PC-3 (cell line): ENCODE measurements at regions not wholly inside any gene's neighbourhood (a gene's known extent, or its start where the extent isn't known, plus 50 kb on each side); places are given as distances from the start of the nearest gene placed in this dataset.

ENCODE experiments used
- ATAC-seq: fragments of 200-7000 bp; cut with Tn5 transposase; 2 replicates; pipeline ENCODE4 v1.9.1; 2020; ENCODE audit warnings: mild to moderate bottlenecking, moderate library complexity
- BruUV-seq: library from RNA; stranded (reverse); fragments of 400-500 nt; replicated peaks from 2 replicates; lab custom pipeline; 2021; lab: Mats Ljungman, UMichigan
- CTCF ChIA-PET: fragments of 300-600 bp; sonication (Branson Sonifier 250); formaldehyde crosslinking; loops from one replicate; lab custom pipeline; 2022; ENCODE audit warnings: antibody characterized with exemption; lab: Charles Lee
- POLR2A ChIA-PET: fragments of 300-600 bp; sonication (Branson Sonifier 250); formaldehyde crosslinking; loops from one replicate; lab custom pipeline; 2022; ENCODE audit warnings: antibody characterized with exemption; ENCODE audit not compliant: unreplicated experiment; lab: Charles Lee
- DNase-seq: peaks from one replicate; pipeline ENCODE4 v3.0.0-alpha.2; 2015
- H2AFZ ChIP-seq: fragments of 300-600 bp; sonication (generic); 2 replicates; pipeline ENCODE4 v1.6.0; 2016; ENCODE audit warnings: antibody characterized with exemption, low read length
- H3F3A ChIP-seq: fragments of 300-600 bp; sonication (generic); one replicate; pipeline ENCODE4 v1.6.0; 2017; ENCODE audit warnings: antibody characterized with exemption, low read length, control low read depth, mild to moderate bottlenecking; ENCODE audit not compliant: unreplicated experiment
- H3K27ac ChIP-seq: fragments of 300-600 bp; sonication (generic); 2 replicates; pipeline ENCODE4 v1.5.1; 2016; ENCODE audit warnings: mild to moderate bottlenecking, low read length
- H3K27me3 ChIP-seq: fragments of 300-600 bp; sonication (generic); 2 replicates; pipeline ENCODE4 v1.6.1; 2016; ENCODE audit warnings: low read length, mixed read lengths
- H3K36me3 ChIP-seq: fragments of 300-600 bp; sonication (generic); 2 replicates; pipeline ENCODE4 v1.6.1; 2016; ENCODE audit warnings: low read depth, mixed run types, low read length, mixed read lengths
- H3K4me1 ChIP-seq: fragments of 300-600 bp; sonication (generic); 2 replicates; pipeline ENCODE4 v1.5.1; 2016; ENCODE audit warnings: low read length; ENCODE audit not compliant: insufficient read depth
- H3K4me2 ChIP-seq: fragments of 300-600 bp; sonication (generic); 2 replicates; pipeline ENCODE4 v1.6.0; 2016; ENCODE audit warnings: low read length
- H3K4me3 ChIP-seq: fragments of 300-600 bp; sonication (generic); 2 replicates; pipeline ENCODE4 v1.5.1; 2016; ENCODE audit warnings: mild to moderate bottlenecking, low read length, mixed read lengths
- H3K79me2 ChIP-seq: fragments of 300-600 bp; sonication (generic); 2 replicates; pipeline ENCODE4 v1.6.1; 2017; ENCODE audit warnings: low read length, mixed read lengths
- H3K9ac ChIP-seq: fragments of 300-600 bp; sonication (generic); 2 replicates; pipeline ENCODE4 v1.6.0; 2016; ENCODE audit warnings: mild to moderate bottlenecking, low read length
- H3K9me2 ChIP-seq: fragments of 300-600 bp; sonication (generic); replicated peaks from 2 replicates; pipeline ENCODE4 v1.6.1; 2016; ENCODE audit warnings: mixed run types, low read length, mixed read lengths
- H3K9me3 ChIP-seq: fragments of 300-600 bp; sonication (generic); 2 replicates; pipeline ENCODE4 v1.6.1; 2016; ENCODE audit warnings: low read length, mixed read lengths
- H4K20me1 ChIP-seq: fragments of 300-600 bp; sonication (generic); 2 replicates; pipeline ENCODE4 v1.6.1; 2016; ENCODE audit warnings: low read length, mixed read lengths
- CTCF ChIP-seq: fragments of 300-600 bp; sonication (generic); conservative IDR thresholded peaks from 2 replicates; pipeline ENCODE4 v1.5.1; 2017; ENCODE audit warnings: antibody characterized with exemption, low read depth, mild to moderate bottlenecking, low read length
- EZH2 ChIP-seq: fragments of 300-600 bp; sonication (generic); IDR thresholded peaks from one replicate; pipeline ENCODE4 v1.6.1; 2017; ENCODE audit warnings: antibody characterized with exemption, mild to moderate bottlenecking, low read length; ENCODE audit not compliant: unreplicated experiment
- EZH2phosphoT487 ChIP-seq: fragments of 300-600 bp; sonication (generic); IDR thresholded peaks from 2 replicates; pipeline ENCODE4 v1.6.1; 2018; ENCODE audit warnings: mild to moderate bottlenecking, antibody characterized with exemption, low read length, borderline replicate concordance
- intact Hi-C: fragments of 100-400 bp; cut with micrococcal nuclease; formaldehyde crosslinking; loops from 2 replicates; pipeline ENCODE4 v1.9.0; 2023

DNA sequence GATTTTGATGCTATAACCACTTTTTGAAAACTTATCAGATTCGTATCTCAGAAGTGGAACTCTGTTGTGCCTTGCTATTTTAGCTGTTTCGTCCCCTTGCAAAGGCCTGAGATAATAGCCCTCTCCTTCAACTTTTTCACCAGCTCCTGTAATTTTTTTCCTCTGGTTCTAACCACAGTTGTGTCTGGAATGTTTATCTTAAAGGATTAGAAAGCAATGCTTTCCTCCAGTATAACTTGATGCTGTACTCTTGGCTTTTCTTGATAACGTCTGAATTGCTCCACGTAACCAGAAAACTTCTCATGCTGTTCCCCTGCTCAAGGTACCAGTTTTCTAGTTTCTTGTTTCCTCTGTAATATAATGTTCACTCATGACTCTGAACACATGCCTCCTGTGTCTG, 209.4 kb downstream of the DTWD2 start:
- no peak for ATAC-seq
- no peaks in the 10 kb centered on the region for H3K9me2 ChIP-seq
- intact Hi-C loops: no loop called here
- no peak overlapping the region for H2AFZ ChIP-seq
- no peaks in the 10 kb centered on the region for H3K9me3 ChIP-seq
- no peaks in the 10 kb centered on the region for H3K79me2 ChIP-seq
- H3K36me3 ChIP-seq: no peaks in the 10 kb centered on the region
- H3K4me1 ChIP-seq: no peaks in the 10 kb centered on the region
- no peak for DNase-seq
- no peak overlapping the region for H3K4me3 ChIP-seq
- no TSS peak for BruUV-seq
- no peak overlapping the region for H3K27ac ChIP-seq
- no peaks in the 10 kb centered on the region for H3F3A ChIP-seq
- H4K20me1 ChIP-seq: no peaks in the 10 kb centered on the region
- ChIA-PET POLR2A (no interaction called here), CTCF (no interaction called here)
- H3K9ac ChIP-seq: no peak overlapping the region
- H3K4me2 ChIP-seq: no peak overlapping the region
- TF ChIP-seq EZH2phosphoT487: no peak
- TF ChIP-seq EZH2: no peak
- TF ChIP-seq CTCF: no peak
- no peaks in the 10 kb centered on the region for H3K27me3 ChIP-seq

DNA sequence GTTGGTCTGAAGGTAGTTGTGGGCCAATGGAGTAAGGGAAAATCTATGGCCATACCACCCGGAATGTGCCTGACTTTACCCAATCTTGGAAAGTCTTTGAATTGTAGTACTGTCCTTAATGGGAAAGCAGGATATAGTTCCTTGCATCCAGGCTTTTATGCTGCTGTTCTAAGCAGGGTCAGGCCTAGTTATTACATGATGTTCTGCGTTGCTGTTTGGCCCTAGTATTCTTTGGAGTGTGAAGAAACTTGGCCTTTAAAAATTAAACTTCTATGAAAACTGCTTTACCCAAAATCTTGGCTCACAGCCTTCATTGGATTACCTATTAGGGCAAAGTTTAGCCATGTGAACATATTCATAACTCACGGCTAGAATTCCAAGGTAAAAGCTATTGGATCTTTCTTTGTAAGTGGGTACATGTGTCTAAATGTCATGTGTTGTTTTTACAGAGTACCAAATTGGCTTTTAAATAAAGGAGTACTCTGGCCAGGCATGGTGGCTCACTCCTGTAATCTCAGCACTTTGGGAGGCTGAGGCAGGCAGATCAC, 211.1 kb downstream of the DTWD2 start:
- ChIA-PET CTCF (no interaction called here), POLR2A (no interaction called here)
- TF ChIP-seq EZH2phosphoT487 (no peak), CTCF (no peak), EZH2 (no peak)
- Histone ChIP-seq H3K27ac (no peak overlapping the region), H3K9me3 (no peaks in the 10 kb centered on the region), H2AFZ (no peak overlapping the region), H3K4me1 (no peaks in the 10 kb centered on the region), H3F3A (no peaks in the 10 kb centered on the region), H3K9ac (no peak overlapping the region), H3K36me3 (no peaks in the 10 kb centered on the region), H3K79me2 (no peaks in the 10 kb centered on the region), H3K4me2 (no peak overlapping the region), H3K9me2 (no peaks in the 10 kb centered on the region), H3K27me3 (no peaks in the 10 kb centered on the region), H3K4me3 (no peak overlapping the region), H4K20me1 (no peaks in the 10 kb centered on the region)
- intact Hi-C loops: no loop called here
- ATAC-seq (no peak), DNase-seq (no peak)
- BruUV-seq: no TSS peak

DNA sequence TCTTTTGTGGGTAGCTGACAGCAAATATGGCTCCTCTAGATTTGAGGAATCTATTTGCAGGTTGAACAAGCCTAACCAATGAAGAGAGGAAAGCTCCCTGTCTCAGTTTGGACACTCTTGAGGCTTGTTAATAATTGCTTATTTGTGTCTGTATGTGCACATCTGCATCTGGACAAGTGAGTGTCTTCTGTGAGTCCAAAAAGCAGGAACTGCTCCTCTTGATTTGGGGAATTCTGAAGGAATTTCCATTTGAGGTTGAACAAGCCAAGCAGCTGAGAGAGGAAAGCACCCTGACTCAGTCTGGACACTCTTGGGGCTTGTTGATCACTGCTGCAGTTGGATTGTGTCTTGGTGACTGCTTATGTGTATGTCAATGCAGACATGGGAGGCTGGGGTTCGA, 211.6 kb downstream of the DTWD2 start:
- Histone ChIP-seq H3K36me3 (no peaks in the 10 kb centered on the region), H3K27ac (no peak overlapping the region), H3K4me1 (no peaks in the 10 kb centered on the region), H4K20me1 (no peaks in the 10 kb centered on the region), H2AFZ (no peak overlapping the region), H3K9me2 (no peaks in the 10 kb centered on the region), H3K4me3 (no peak overlapping the region), H3K9ac (no peak overlapping the region), H3K9me3 (no peaks in the 10 kb centered on the region), H3K79me2 (no peaks in the 10 kb centered on the region), H3K27me3 (no peaks in the 10 kb centered on the region), H3F3A (no peaks in the 10 kb centered on the region), H3K4me2 (no peak overlapping the region)
- TF ChIP-seq EZH2phosphoT487 (no peak), EZH2 (no peak), CTCF (no peak)
- BruUV-seq: no TSS peak
- ChIA-PET CTCF (no interaction called here), POLR2A (no interaction called here)
- ATAC-seq: no peak
- intact Hi-C loops: no loop called here
- no peak for DNase-seq
